ENCODE measurements at regions not wholly inside any gene's neighbourhood (a gene's known extent, or its start where the extent isn't known, plus 50 kb on each side); places are given as distances from the start of the nearest gene placed in this dataset.

GRCh38 chr9:96086936-96087571, 211.6 kb downstream of the ERCC6L2 start:
- Histone ChIP-seq H3K4me3 (no peak overlapping the region), H3K9me3 (replicated peaks) (peaks cover 15% of the 10 kb centered on the region), H3K4me1 (no peaks in the 10 kb centered on the region), H3K36me3 (no peaks in the 10 kb centered on the region), H3K27me3 (ENCODE audit: low read depth) (peaks cover 50% of the 10 kb centered on the region), H3K27ac (replicated peaks) (no peak overlapping the region)
- DNase-seq, result no peak
- no peak for TF ChIP-seq CTCF (IDR thresholded peaks at IDR 0.05; ENCODE audit: borderline replicate concordance)
- intact Hi-C loops (cut with micrococcal nuclease), result no loop called here

GRCh38 chr9:96085491-96086143, 210.1 kb downstream of the ERCC6L2 start:
- Histone ChIP-seq H3K27me3 (ENCODE audit: low read depth) (peaks cover 61% of the 10 kb centered on the region), H3K4me1 (no peaks in the 10 kb centered on the region), H3K4me3 (no peak overlapping the region), H3K27ac (replicated peaks) (no peak overlapping the region), H3K9me3 (replicated peaks) (peaks cover under 1% of the 10 kb centered on the region), H3K36me3 (no peaks in the 10 kb centered on the region)
- TF ChIP-seq CTCF (IDR thresholded peaks at IDR 0.05; ENCODE audit: borderline replicate concordance), result no peak
- intact Hi-C loops (cut with micrococcal nuclease), result no loop called here
- DNase-seq, result no peak

GRCh38 chr9:96084331-96084734, 208.8 kb downstream of the ERCC6L2 start:
- no peak for DNase-seq
- H3K9me3 ChIP-seq (replicated peaks), result no peaks in the 10 kb centered on the region
- H3K4me1 ChIP-seq, result no peaks in the 10 kb centered on the region
- no peak overlapping the region for H3K4me3 ChIP-seq
- H3K27ac ChIP-seq (replicated peaks), result no peak overlapping the region
- no peaks in the 10 kb centered on the region for H3K36me3 ChIP-seq
- TF ChIP-seq CTCF (IDR thresholded peaks at IDR 0.05; ENCODE audit: borderline replicate concordance), result no peak
- intact Hi-C loops (cut with micrococcal nuclease), result no loop called here
- H3K27me3 ChIP-seq (ENCODE audit: low read depth), result peaks cover 72% of the 10 kb centered on the region

- peaks cover 56% of the 10 kb centered on the region for H3K27me3 ChIP-seq (ENCODE audit: low read depth)
- TF ChIP-seq CTCF (IDR thresholded peaks at IDR 0.05; ENCODE audit: borderline replicate concordance), result no peak
- DNase-seq, result no peak
Measured at GRCh38 chr9:96082516-96083232, 207.2 kb downstream of the ERCC6L2 start.

GRCh38 chr9:96080364-96080763, 204.9 kb downstream of the ERCC6L2 start:
- Histone ChIP-seq H3K4me3 (no peak overlapping the region), H3K4me1 (no peaks in the 10 kb centered on the region), H3K27ac (replicated peaks) (no peak overlapping the region), H3K9me3 (replicated peaks) (no peaks in the 10 kb centered on the region), H3K27me3 (ENCODE audit: low read depth) (peaks cover 33% of the 10 kb centered on the region), H3K36me3 (no peaks in the 10 kb centered on the region)
- intact Hi-C loops (cut with micrococcal nuclease), result no loop called here
- no peak for TF ChIP-seq CTCF (IDR thresholded peaks at IDR 0.05; ENCODE audit: borderline replicate concordance)
- no peak for DNase-seq

More at GRCh38 chr9:96082516-96083232, 207.2 kb downstream of the ERCC6L2 start:
- Histone ChIP-seq H3K36me3 (no peaks in the 10 kb centered on the region), H3K9me3 (replicated peaks) (no peaks in the 10 kb centered on the region), H3K4me1 (no peaks in the 10 kb centered on the region), H3K4me3 (no peak overlapping the region), H3K27ac (replicated peaks) (no peak overlapping the region)
- intact Hi-C loops (cut with micrococcal nuclease), result no loop called here

Data from left ventricle myocardium inferior (tissue), 1 donor.